Keratinocyte (primary cell): ENCODE measurements at regions not wholly inside any gene's neighbourhood (a gene's known extent, or its start where the extent isn't known, plus 50 kb on each side); places are given as distances from the start of the nearest gene placed in this dataset.

Experiments used
- EZH2 ChIP-seq: IDR thresholded peaks from one replicate; pipeline ENCODE4 v1.6.1; 2012; ENCODE audit warnings: inconsistent platforms, mild to moderate bottlenecking, low read length, moderate library complexity
- TF ChIP-seq, protein P1 (sequence below), 3 experiments: IDR thresholded peaks in 1 of 3; conservative IDR thresholded peaks in 1 of 3; optimal IDR thresholded peaks in 1 of 3; 2 replicates in 2 of 3; 3 replicates in 1 of 3; pipeline versions ENCODE3 to v1.5.1; 2011; ENCODE audit warnings: low read length in 3 of 3, mild to moderate bottlenecking in 3 of 3, moderate library complexity in 2 of 3, control low read depth in 1 of 3, inconsistent platforms in 1 of 3; ENCODE audit not compliant: insufficient read depth in 2 of 3; ENCODE audit errors: extremely low read depth in 1 of 3

GRCh38 chr12:126908765-126909142 lies 1358.2 kb upstream of the TMEM132C start:
- TF ChIP-seq, protein P1, sequence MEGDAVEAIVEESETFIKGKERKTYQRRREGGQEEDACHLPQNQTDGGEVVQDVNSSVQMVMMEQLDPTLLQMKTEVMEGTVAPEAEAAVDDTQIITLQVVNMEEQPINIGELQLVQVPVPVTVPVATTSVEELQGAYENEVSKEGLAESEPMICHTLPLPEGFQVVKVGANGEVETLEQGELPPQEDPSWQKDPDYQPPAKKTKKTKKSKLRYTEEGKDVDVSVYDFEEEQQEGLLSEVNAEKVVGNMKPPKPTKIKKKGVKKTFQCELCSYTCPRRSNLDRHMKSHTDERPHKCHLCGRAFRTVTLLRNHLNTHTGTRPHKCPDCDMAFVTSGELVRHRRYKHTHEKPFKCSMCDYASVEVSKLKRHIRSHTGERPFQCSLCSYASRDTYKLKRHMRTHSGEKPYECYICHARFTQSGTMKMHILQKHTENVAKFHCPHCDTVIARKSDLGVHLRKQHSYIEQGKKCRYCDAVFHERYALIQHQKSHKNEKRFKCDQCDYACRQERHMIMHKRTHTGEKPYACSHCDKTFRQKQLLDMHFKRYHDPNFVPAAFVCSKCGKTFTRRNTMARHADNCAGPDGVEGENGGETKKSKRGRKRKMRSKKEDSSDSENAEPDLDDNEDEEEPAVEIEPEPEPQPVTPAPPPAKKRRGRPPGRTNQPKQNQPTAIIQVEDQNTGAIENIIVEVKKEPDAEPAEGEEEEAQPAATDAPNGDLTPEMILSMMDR (optimal IDR thresholded peaks at IDR 0.05 in 1 of 3, IDR thresholded peaks at IDR 0.05 in 1 of 3, conservative IDR thresholded peaks at IDR 0.05 in 1 of 3; ENCODE audit: extremely low read depth in 1 of 3, insufficient read depth in 2 of 3, low read length in 3 of 3) = no peak
- TF ChIP-seq EZH2 = no peak
